ENCODE measurements at regions not wholly inside any gene's neighbourhood (a gene's known extent, or its start where the extent isn't known, plus 50 kb on each side); places are given as distances from the start of the nearest gene placed in this dataset.
"Not testable (repeated sequence)": the region's sequence is repeated elsewhere in the genome, so short reads cannot be mapped to it uniquely, and the experiment has no call there.

DNA sequence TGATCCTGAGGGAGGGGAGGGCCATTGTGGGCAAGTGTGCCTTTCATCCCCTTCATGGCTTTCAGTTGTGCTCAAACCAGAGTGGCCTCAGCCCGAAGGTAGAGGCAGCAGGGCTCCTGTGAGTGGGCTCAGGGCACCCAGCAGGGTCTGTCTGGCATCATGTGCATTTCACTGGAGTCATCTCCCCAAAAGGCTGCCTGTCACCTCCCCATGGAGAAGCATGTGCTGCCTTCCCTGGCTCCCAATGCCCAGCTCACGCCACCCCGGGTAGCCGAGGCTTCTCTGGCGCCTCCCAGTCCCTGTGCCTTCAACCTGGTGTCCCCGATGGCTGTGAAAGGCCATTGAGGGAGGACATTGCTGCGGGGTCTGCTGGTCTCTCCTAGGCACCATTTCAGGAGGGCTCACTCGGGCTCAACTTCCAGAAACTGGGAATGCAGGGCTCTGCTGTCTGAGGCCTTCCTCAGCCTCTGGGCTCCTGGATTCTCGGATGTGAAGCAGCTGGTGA, 213.9 kb downstream of the BANP start:
- not testable (repeated sequence) for DNase-seq

DNA sequence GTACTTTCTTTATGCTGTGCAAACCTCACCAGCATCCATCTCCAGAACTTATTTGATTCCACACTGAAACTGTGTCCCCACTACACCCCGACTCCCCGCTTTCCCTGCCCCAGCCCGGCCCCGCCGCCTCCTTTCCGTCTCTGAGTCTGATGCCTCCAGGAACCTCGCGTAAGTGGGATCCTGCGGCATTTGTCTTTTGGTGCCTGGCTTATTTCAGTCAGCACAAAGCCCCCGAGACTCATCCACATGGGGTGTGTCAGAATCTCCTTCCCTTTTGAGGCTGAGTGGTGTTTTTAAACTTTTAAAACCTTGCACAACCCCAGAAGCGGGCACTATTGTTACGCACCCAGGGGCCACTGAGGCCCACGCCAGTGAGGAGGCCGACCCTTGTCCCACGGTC, 214.4 kb downstream of the BANP start:
- DNase-seq, result not testable (repeated sequence)

- not testable (repeated sequence) for DNase-seq
Measured at GRCh38 chr16:88166209-88166773, 215.1 kb downstream of the BANP start.

- DNase-seq, result not testable (repeated sequence)
Measured at GRCh38 chr16:88167798-88168556, 214.8 kb upstream of the ZNF469 start.

DNA sequence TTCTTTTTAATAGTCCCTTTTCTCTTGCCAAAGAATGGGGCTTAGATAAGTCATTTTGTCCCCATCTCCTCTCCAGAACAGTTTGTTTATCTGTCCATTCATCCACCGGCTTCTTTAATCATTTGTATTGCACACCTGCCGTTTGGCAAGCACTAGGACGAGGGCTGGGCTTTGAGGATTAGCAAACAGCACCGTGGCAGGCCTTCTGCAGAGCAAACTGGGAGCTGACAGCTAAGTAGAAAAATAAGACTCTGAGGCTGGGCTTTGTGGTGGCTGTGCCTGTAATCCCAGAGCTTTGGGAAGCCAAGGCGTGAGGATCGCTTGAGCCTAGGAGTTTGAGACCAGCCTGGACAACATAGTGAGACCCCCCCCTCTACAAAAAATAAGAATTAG, 214.2 kb upstream of the ZNF469 start:
- not testable (repeated sequence) for DNase-seq

DNA sequence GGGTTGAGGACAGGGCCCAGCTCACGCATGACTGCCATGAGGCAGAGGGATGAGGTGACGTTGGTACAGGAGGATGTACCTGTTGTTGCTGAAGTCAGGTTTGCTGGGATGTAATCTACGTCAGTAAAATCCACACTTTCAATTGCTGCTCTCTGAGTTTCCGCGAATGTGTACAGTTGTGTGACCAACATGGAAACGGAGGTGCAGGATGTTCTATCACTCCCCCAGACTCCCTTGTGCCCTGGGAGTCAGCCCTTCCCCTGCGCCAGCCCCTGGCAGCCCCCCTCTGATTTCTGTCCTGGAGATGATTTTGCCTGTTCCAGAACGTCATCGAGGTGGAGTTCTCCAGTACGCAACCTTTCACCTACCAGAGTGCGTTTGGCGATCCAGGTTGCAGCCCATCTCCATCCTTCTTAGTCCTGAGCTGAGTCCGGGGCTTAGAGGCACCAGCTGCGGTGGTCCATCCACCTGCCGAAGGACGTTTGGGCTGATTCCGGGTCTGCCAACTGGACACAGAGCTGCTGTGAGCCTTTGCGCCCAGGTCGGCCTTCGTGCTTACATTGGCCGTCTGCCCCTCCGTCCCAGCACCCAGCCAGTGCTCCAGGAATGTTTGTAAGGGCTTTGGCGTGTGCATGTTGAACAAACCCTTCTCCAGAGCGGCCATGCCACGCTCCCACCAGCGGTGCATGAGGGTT, 213.5 kb upstream of the ZNF469 start:
- not testable (repeated sequence) for DNase-seq

DNA sequence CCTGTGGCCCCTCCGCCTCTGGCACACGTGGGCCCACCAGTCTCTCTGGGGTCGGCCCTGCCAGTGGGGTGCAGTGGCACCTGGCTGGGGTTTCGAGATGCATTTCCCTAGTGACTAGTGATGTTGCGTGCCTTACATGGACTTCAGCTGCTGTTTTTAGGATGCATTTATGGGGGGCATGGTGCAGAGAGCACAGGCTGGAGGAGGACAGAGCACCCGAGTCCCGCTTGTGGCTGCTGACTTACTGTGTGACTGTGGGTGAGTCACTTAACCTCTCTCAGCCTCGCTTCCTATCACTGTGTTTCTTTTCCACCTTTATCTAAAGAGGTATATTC, 213.0 kb upstream of the ZNF469 start:
- not testable (repeated sequence) for DNase-seq

DNA sequence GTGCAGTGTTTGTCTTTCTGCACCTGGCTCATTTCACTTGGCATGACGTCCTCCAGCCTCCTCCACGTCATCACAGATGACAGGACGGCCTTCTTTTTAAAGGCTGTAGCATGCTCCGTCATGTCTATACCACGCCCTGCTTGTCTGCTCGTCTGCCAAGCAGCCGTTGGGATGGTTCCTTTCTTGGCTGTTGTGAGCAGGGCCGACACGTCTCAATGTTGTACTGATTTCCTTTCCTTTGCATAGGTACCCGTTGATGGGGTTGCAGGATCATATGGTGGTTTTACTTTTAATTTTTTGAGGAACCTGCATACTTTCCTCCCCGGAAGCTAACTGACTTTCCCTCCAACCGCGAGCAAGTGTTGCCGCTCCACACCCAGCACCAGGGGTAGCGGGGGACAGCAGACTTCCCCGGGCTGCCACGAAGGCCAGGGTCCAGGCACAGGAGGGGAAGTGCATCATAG, 212.2 kb upstream of the ZNF469 start:
- DNase-seq, result no peak

DNA sequence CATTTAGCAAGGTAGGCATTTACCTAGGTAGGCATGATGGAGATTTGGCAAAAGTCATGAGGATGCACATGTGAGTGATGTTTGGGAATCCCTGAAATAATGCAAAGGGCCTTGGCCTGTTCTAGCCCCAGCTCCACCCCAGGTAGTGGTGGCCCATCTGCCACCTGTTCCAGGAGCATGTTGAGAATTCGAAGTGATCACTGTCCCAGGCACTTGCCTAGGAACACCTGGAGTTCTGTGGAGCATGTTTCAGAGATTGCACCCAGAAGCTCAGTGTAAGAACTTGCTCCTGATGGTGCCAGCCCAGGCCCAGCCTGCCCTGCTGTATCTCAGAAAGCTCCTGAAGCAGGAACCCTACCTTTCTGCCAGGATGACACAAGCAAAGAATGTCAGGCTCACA, 211.6 kb upstream of the ZNF469 start:
- DNase-seq, result not testable (repeated sequence)

DNA sequence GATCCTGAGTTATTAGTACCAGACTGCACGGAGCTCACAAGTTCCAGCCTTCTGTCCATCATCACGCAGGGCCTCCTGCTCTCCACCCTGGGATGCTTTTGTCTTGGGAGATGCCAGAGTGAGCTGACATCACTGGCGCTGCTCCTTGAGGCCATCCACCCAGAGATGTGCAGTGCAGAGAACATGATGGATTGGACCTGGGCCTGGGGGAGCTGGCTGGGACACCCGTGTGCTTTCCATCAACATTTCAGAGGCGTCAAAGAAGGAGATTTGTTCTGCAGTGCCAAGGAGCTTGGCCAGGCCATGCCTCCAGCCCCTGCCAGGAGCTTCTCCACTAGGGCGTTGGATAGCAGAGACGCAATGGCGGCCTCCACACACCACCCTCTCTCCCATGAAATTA, 206.6 kb upstream of the ZNF469 start:
- DNase-seq, result not testable (repeated sequence)

- not testable (repeated sequence) for DNase-seq
Measured at GRCh38 chr16:88176591-88177180, 206.1 kb upstream of the ZNF469 start.

DNA sequence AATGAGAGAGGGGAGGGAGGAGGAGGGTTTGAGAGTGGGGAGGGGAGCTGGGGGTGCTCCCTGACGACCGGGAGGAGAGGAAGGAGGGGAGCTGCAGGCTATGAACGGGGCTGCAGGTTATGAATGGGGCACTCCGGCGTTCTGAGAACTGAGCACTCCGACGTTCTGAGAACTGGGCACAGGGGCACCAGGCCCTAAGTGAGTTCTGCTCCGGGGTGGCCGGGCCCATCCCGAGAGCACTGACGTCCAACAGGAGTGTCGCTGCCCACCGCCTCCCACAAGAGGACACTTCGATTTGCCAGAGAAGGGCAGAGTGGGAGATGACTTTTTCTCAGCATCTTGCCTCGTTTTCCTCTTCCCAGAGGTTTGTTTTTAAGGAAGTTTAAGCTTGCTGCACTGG, 204.5 kb upstream of the ZNF469 start:
- not testable (repeated sequence) for DNase-seq

DNA sequence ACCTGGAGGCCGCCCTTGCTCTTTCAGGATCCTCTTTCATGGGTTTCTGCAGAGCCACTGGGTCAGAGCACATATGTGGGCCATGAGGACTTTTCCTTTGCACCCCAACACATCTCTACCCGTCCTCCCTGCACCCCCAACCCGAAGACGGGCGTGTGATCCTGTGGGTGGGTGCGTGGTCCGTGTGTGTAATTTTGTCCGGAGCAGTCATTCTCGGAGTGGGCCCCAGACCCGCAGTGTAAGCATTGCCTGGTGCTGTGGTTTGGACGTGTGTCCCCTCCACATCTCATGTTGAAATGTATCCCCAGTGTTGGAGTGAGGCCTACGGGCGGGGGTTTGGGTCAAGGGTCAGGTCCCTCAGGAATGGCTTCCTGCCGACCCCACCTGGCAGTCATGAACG, 203.9 kb upstream of the ZNF469 start:
- DNase-seq, result not testable (repeated sequence)

GRCh38 chr16:88182967-88183881, 199.5 kb upstream of the ZNF469 start:
- DNase-seq, result not testable (repeated sequence)

DNA sequence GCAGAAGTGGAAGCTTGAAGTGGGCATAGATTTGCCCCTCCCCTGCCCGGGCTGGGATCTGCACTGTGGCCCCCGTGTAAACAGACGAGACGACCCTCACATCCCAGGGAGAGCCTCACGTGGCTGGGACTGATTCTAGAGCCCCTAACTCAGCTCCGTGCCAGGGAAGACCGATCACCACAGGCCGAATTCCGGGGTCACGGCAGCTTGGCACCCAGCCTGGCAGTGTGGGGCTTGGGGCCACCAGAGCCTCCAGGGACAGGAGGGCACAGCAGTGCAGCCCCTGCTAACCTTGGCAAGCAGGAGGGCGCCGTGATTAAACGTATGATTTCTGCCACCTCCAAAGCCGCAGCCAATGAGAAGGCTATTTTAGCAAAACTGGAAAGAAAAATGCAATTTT, 198.7 kb upstream of the ZNF469 start:
- DNase-seq, result not testable (repeated sequence)

DNA sequence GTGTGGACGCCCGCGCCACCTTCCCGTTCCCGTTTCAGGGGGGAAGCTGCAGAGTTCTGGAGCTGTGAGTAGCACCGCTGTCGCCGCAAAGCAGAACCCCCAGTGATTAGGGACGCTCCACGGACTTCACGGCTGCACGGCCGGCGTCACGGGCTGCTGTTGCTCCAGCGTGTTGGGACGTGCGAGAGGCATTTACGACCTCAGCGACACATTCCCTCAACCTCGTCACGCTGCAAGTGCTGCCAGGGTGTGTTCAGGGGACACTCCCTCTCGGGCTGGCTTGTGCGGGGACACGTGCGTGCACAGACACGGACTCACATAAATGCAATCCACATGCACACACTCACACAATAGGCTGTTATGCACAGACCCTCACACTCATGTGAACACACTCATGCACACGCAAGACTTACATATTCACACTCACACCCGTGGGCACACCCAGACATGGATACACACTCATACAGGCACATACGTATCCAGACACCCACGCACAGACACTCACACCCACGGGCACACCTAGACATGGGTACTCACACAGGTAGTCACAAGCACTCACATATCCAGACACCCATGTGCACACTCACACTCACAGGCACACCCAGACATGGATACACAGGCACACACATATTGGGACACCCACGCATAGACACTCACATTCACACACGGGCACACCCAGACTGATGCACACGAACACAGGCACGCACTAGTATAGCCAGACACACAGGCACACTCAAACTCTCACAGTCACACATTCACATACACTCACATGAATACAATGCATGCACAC, 198.0 kb upstream of the ZNF469 start:
- not testable (repeated sequence) for DNase-seq

GRCh38 chr16:88185406-88185805, 197.4 kb upstream of the ZNF469 start:
- not testable (repeated sequence) for DNase-seq

DNA sequence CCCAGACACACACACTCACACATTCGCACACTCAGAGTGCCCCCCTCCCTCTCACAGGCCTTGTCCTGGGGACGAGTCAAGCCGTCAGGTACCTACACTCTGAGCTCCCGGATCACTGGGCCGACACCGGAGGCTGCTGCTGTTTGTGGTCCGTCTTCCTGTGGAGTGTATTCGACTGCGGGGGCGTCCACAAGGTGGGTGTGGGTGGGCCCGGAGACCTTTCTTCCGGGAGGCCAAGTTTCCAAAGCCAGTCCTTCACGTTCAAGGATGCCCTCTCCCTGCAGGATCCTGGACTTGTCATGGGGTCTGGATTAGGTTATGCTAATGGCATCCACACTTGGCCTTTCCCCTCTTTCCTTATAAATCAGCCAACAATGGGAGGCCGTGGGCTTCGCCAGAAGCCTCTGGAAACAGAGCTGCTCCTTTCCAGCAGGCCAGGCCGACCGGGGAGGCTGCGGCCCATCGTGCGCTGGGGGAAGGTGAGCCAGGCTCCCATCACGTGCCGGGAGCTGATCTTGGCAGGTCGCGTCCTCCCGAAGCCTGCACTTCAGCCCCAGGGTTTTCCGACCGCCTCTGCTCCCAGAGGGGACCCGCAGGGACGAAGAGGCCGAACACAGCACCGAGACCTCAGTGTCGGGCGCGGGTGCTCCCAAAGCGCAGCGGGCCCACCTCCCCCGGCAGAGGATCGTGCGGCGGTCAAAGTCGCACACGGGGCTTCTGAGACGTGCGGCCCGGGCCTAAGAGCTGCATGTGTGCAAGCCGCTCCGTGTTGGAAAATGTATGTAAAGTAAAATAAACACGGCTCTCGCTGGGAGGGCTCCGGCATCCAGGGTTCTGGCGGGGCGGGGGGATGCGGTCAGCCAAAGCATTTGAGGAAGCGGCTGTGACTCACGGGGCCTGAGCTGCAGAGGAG, 196.5 kb upstream of the ZNF469 start:
- peak; percentile 64 for DNase-seq

GRCh38 chr16:88186889-88187870, 195.6 kb upstream of the ZNF469 start:
- DNase-seq, result not testable (repeated sequence)
